ENCODE measurements at regions not wholly inside any gene's neighbourhood (a gene's known extent, or its start where the extent isn't known, plus 50 kb on each side); places are given as distances from the start of the nearest gene placed in this dataset.

DNA sequence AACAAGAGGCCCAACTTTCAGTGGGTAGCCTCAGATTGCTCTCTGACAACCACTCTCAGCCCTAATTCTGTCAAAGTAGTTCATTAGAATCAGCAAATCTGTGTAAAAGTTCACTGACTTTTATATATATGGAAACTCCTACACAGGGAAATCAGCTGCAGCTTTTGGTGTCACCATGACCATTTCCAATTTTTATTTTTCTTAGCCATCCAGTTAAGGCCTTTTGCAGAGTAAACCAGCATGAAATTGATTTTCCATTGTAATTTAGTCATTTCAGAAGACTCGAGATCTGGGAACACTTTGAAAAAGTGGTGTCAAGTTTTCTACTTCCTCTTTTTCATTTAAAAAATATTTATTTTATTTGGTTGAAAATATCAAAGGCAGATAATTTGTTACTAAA, 263.2 kb downstream of the TMEM182 start:
- no peaks in the 10 kb centered on the region for H3K27me3 Mint-ChIP-seq
- H3K9me3 Mint-ChIP-seq = peaks cover 3% of the 10 kb centered on the region
- no peaks in the 10 kb centered on the region for H3K36me3 Mint-ChIP-seq (ENCODE audit: low read depth)
- no peaks in the 10 kb centered on the region for H3K4me1 Mint-ChIP-seq
- no peak overlapping the region for H3K4me3 Mint-ChIP-seq
- H3K27ac Mint-ChIP-seq = no peak overlapping the region
- ATAC-seq (replicated peaks) = no peak

DNA sequence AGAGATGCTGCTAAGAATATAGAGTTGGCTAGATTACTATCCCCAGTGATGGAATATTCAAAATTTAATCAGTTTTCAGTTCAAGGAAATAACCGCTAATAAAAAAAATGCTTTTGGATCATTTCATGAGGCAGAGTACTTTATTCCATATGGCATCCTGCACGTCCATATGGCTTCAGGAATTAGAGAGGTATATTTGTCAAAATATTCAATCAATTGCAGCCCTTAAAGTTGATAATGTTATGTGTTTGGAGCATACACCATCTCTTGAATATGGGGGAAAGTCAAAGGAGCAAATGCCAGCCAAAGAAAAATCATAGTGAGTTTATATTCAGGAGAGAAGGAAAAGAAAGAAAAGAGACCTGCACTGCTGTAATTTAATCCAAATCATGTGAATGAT, 266.4 kb downstream of the TMEM182 start:
- ATAC-seq (replicated peaks) = no peak
- H3K4me1 Mint-ChIP-seq = no peaks in the 10 kb centered on the region
- H3K27ac Mint-ChIP-seq = no peak overlapping the region
- H3K4me3 Mint-ChIP-seq = no peak overlapping the region
- H3K9me3 Mint-ChIP-seq = peaks cover 3% of the 10 kb centered on the region
- H3K36me3 Mint-ChIP-seq (ENCODE audit: low read depth) = no peaks in the 10 kb centered on the region
- H3K27me3 Mint-ChIP-seq = no peaks in the 10 kb centered on the region

All from activated T-helper 17 cell treated with anti-CD3 and anti-CD28 coated beads, Interleukin-2, amount 50 U/mL, for 72 hours (primary cell).